DND-41 (cell line): ENCODE measurements at regions not wholly inside any gene's neighbourhood (a gene's known extent, or its start where the extent isn't known, plus 50 kb on each side); places are given as distances from the start of the nearest gene placed in this dataset.
"Not testable (repeated sequence)": the region's sequence is repeated elsewhere in the genome, so short reads cannot be mapped to it uniquely, and the experiment has no call there.

Source experiments
- ATAC-seq: fragments of 200-7000 bp; cut with Tn5 transposase; 3 replicates; pipeline ENCODE4 v1.9.1; 2021; ENCODE audit warnings: low read depth; ENCODE audit not compliant: insufficient read depth
- DNase-seq: peaks from one replicate; pipeline ENCODE4 v3.0.0-alpha.2; 2020
- H2AFZ ChIP-seq: 2 replicates; pipeline ENCODE4 v1.6.0; 2012; ENCODE audit warnings: low read depth, low read length
- H3K27ac ChIP-seq: 2 replicates; pipeline ENCODE4 v1.5.1; 2012; ENCODE audit warnings: low read length, inconsistent platforms
- H3K27me3 ChIP-seq: fragments of 200-600 bp; sonication (generic); 2 replicates; pipeline ENCODE4 v1.6.0; 2012; ENCODE audit warnings: low read length, mild to moderate bottlenecking, inconsistent platforms; ENCODE audit not compliant: insufficient read depth, poor library complexity
- H3K36me3 ChIP-seq: 2 replicates; pipeline ENCODE4 v1.5.1; 2012; ENCODE audit warnings: low read length, inconsistent platforms; ENCODE audit not compliant: insufficient read depth
- H3K4me1 ChIP-seq: 2 replicates; pipeline ENCODE4 v1.5.1; 2012; ENCODE audit warnings: mild to moderate bottlenecking, low read length; ENCODE audit not compliant: insufficient read depth
- H3K4me2 ChIP-seq: 2 replicates; pipeline ENCODE4 v1.6.0; 2012; ENCODE audit warnings: mild to moderate bottlenecking, moderate library complexity, low read length, inconsistent platforms; ENCODE audit not compliant: insufficient read depth
- H3K4me3 ChIP-seq, 2 experiments: fragments of 200-600 bp in 1 of 2; shearing (Covaris generic) in 1 of 2; 2 replicates each; pipeline ENCODE4 v1.5.1; 2012 to 2016; ENCODE audit warnings: inconsistent platforms in 2 of 2, low read length in 2 of 2, mild to moderate bottlenecking in 2 of 2, low read depth in 1 of 2, moderate library complexity in 1 of 2
- H3K79me2 ChIP-seq: 2 replicates; pipeline ENCODE4 v1.6.0; 2012; ENCODE audit warnings: low read length, inconsistent platforms; ENCODE audit not compliant: insufficient read depth
- H3K9ac ChIP-seq: 2 replicates; pipeline ENCODE4 v1.6.0; 2012; ENCODE audit warnings: low read depth, mild to moderate bottlenecking, inconsistent platforms, low read length, moderate library complexity
- H3K9me3 ChIP-seq: 2 replicates; pipeline ENCODE4 v1.5.1; 2012; ENCODE audit warnings: low read length, moderate library complexity, mild to moderate bottlenecking, inconsistent platforms; ENCODE audit not compliant: insufficient read depth, severe bottlenecking
- H4K20me1 ChIP-seq: 2 replicates; pipeline ENCODE4 v1.6.0; 2012; ENCODE audit warnings: low read length; ENCODE audit not compliant: insufficient read depth
- CTCF ChIP-seq: IDR thresholded peaks from 2 replicates; pipeline ENCODE4 v1.5.1; 2012; ENCODE audit warnings: borderline replicate concordance, low read length, moderate library complexity, mild to moderate bottlenecking; ENCODE audit not compliant: poor library complexity, severe bottlenecking; ENCODE audit errors: extremely low read depth
- EZH2 ChIP-seq: IDR thresholded peaks from 3 replicates; pipeline ENCODE4 v1.6.1; 2012; ENCODE audit warnings: borderline replicate concordance, low read depth, mild to moderate bottlenecking, moderate library complexity, low read length, inconsistent platforms; ENCODE audit not compliant: severe bottlenecking

- Histone ChIP-seq H3K4me3 (no peak overlapping the region), H2AFZ (no peak overlapping the region), H3K79me2 (no peaks in the 10 kb centered on the region), H3K4me1 (peaks cover 21% of the 10 kb centered on the region), H3K4me2 (no peak overlapping the region), H3K27ac (no peak overlapping the region), H4K20me1 (no peaks in the 10 kb centered on the region), H3K9me3 (no peaks in the 10 kb centered on the region), H3K36me3 (no peaks in the 10 kb centered on the region), H3K27me3 (no peaks in the 10 kb centered on the region), H3K9ac (no peak overlapping the region)
- DNase-seq (no peak), ATAC-seq (no peak)
- TF ChIP-seq CTCF (no peak), EZH2 (no peak)
Observed at GRCh38 chrX:28126886-28127285, 145.6 kb upstream of the DCAF8L1 start.

DNA sequence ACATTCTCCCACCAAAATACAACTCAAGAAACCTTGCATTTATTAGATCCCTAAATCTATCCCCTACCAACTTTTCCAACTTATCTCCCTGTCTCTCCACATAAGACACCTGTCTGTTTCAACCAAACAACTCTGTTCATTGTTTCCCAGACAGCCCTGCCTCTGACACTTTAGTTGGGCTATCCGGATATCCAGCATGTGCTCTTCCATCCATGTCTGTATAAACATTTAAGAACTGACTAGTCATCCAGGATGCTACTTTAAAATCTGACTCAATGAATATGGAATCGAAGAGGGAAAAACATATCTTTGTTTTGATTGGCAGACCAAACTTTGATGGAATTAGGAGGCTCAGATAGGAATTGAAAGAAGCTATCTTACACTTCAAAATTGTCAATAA lies 143.2 kb upstream of the DCAF8L1 start:
- Histone ChIP-seq H2AFZ (no peak overlapping the region), H4K20me1 (no peaks in the 10 kb centered on the region), H3K9ac (no peak overlapping the region), H3K4me2 (no peak overlapping the region), H3K9me3 (no peaks in the 10 kb centered on the region), H3K79me2 (no peaks in the 10 kb centered on the region), H3K27me3 (no peaks in the 10 kb centered on the region), H3K27ac (no peak overlapping the region), H3K4me1 (peaks cover 21% of the 10 kb centered on the region), H3K4me3 (no peak overlapping the region), H3K36me3 (no peaks in the 10 kb centered on the region)
- TF ChIP-seq EZH2: no peak
- no peak for TF ChIP-seq CTCF
- DNase-seq (no peak), ATAC-seq (no peak)

DNA sequence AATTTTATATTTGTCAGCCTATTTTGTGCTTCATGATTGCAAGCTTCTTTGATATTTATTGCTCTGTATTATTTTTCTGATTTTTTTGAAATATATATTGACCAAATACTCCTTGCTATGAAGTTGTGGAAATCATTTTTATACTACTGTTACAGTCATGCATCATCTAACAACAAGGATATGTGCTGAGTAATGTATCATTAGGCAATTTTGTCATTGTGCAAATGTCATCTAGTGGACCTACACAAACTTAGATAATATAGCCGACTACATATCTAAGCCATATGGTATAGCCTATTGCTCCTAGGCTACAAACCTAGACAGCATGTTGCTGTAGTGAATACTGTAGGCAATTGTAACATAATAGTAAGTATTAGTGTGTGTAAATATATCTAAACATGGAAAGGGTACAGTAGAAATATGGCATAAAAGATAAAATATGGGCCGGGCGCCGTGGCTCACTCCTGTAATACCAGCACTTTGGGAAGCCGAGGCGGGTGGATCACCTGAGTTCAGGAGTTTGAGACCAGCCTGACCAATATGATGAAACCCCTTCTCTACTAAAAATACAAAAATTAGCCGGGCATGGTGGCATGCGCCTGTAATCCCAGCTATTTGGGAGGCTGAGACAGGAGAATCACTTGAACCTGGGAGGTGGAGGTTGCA lies 139.5 kb upstream of the DCAF8L1 start:
- not testable (repeated sequence) for H3K9ac ChIP-seq, H2AFZ ChIP-seq, H3K27ac ChIP-seq, H4K20me1 ChIP-seq, H3K27me3 ChIP-seq, H3K4me3 ChIP-seq, H3K9me3 ChIP-seq, ATAC-seq, DNase-seq, H3K4me2 ChIP-seq, H3K79me2 ChIP-seq, H3K4me1 ChIP-seq, H3K36me3 ChIP-seq

GRCh38 chrX:28120072-28120471 lies 138.8 kb upstream of the DCAF8L1 start:
- TF ChIP-seq CTCF (no peak), EZH2 (no peak)
- Histone ChIP-seq H3K79me2 (no peaks in the 10 kb centered on the region), H2AFZ (no peak overlapping the region), H3K4me2 (no peak overlapping the region), H4K20me1 (no peaks in the 10 kb centered on the region), H3K27me3 (no peaks in the 10 kb centered on the region), H3K36me3 (no peaks in the 10 kb centered on the region), H3K4me3 (no peak overlapping the region), H3K4me1 (no peaks in the 10 kb centered on the region), H3K9me3 (no peaks in the 10 kb centered on the region), H3K9ac (no peak overlapping the region), H3K27ac (no peak overlapping the region)
- no peak for DNase-seq
- ATAC-seq: no peak
